Smooth muscle cell (in vitro differentiated cells): ENCODE measurements at regions not wholly inside any gene's neighbourhood (a gene's known extent, or its start where the extent isn't known, plus 50 kb on each side); places are given as distances from the start of the nearest gene placed in this dataset.
A peak's percentile ranks its signal among the peaks of the same experiment; 100 is the strongest.

Experiments
- DNase-seq: peaks from one replicate; lab custom pipeline; 2025; ENCODE audit not compliant: unreplicated experiment; lab: John Stamatoyannopoulos, UW
- H2AFZ ChIP-seq: fragments of 200-600 bp; sonication (generic); 2 replicates; pipeline ENCODE4 v1.6.0; 2016; ENCODE audit warnings: antibody characterized with exemption, low read depth, mild to moderate bottlenecking
- H3F3A ChIP-seq: fragments of 200-600 bp; sonication (generic); 2 replicates; pipeline ENCODE4 v1.6.0; 2017; ENCODE audit warnings: antibody characterized with exemption, low read depth
- H3K27ac ChIP-seq: fragments of 200-600 bp; sonication (generic); 2 replicates; pipeline ENCODE4 v1.5.1; 2016; ENCODE audit warnings: low read depth, mild to moderate bottlenecking
- H3K27me3 ChIP-seq: fragments of 200-600 bp; sonication (generic); 2 replicates; pipeline ENCODE4 v1.6.1; 2016; ENCODE audit warnings: low read depth, mild to moderate bottlenecking
- H3K36me3 ChIP-seq: fragments of 200-600 bp; sonication (generic); 2 replicates; pipeline ENCODE4 v1.5.1; 2016; ENCODE audit warnings: low read depth
- H3K4me1 ChIP-seq: fragments of 200-600 bp; sonication (generic); 2 replicates; pipeline ENCODE4 v1.5.1; 2016; ENCODE audit warnings: low read depth
- H3K4me2 ChIP-seq: fragments of 200-600 bp; sonication (generic); 2 replicates; pipeline ENCODE4 v1.6.0; 2016; ENCODE audit warnings: mild to moderate bottlenecking
- H3K4me3 ChIP-seq: fragments of 200-600 bp; sonication (generic); 2 replicates; pipeline ENCODE4 v1.5.1; 2016; ENCODE audit warnings: mild to moderate bottlenecking
- H3K79me2 ChIP-seq: fragments of 200-600 bp; sonication (generic); 2 replicates; pipeline ENCODE4 v1.6.0; 2016; ENCODE audit warnings: low read depth, mild to moderate bottlenecking
- H3K9ac ChIP-seq: fragments of 200-600 bp; sonication (generic); 2 replicates; pipeline ENCODE4 v1.6.0; 2016; ENCODE audit warnings: low read depth
- H3K9me3 ChIP-seq: fragments of 200-600 bp; sonication (generic); replicated peaks from 2 replicates; pipeline ENCODE4 v1.5.1; 2016; ENCODE audit warnings: low read depth
- H4K20me1 ChIP-seq: fragments of 200-600 bp; sonication (generic); 2 replicates; pipeline ENCODE4 v1.6.0; 2016; ENCODE audit warnings: low read depth
- CTCF ChIP-seq: fragments of 200-600 bp; sonication (generic); IDR thresholded peaks from 2 replicates; pipeline ENCODE4 v1.5.1; 2017; ENCODE audit warnings: borderline replicate concordance, mild to moderate bottlenecking, antibody characterized with exemption; ENCODE audit not compliant: insufficient read depth, poor library complexity, severe bottlenecking
- WGBS: methylation state at CpG from one replicate; pipeline ENCODE4 v1.1.7; 2016; ENCODE audit warnings: low lambda C conversion rate; 5-methylcytosine and 5-hydroxymethylcytosine counted together

- peaks cover 4% of the 10 kb centered on the region for H3K27me3 ChIP-seq
- WGBS: 78% methylated on average over 12 of the region's 12 CpGs
- DNase-seq: no peak
Observed at GRCh38 chr4:186481998-186482790, 73.2 kb downstream of the MTNR1A start.

GRCh38 chr4:186475202-186475601, 80.2 kb downstream of the MTNR1A start:
- no peak for TF ChIP-seq CTCF
- Histone ChIP-seq H3K9ac (no peak overlapping the region), H3K27ac (no peak overlapping the region), H3K27me3 (peaks cover 4% of the 10 kb centered on the region), H3K4me1 (no peaks in the 10 kb centered on the region), H3K79me2 (no peaks in the 10 kb centered on the region), H3K4me2 (no peak overlapping the region), H3K4me3 (no peak overlapping the region), H3F3A (no peaks in the 10 kb centered on the region), H4K20me1 (no peaks in the 10 kb centered on the region), H3K36me3 (no peaks in the 10 kb centered on the region), H2AFZ (no peak overlapping the region), H3K9me3 (no peaks in the 10 kb centered on the region)
- DNase-seq: no peak
- 85% methylated on average over 1 of the region's 1 CpG for WGBS

More at GRCh38 chr4:186481998-186482790, 73.2 kb downstream of the MTNR1A start:
- Histone ChIP-seq H3K9me3 (no peaks in the 10 kb centered on the region), H3K4me1 (no peaks in the 10 kb centered on the region), H3K4me2 (no peak overlapping the region), H3K4me3 (no peak overlapping the region), H3K36me3 (no peaks in the 10 kb centered on the region), H3K79me2 (no peaks in the 10 kb centered on the region), H3K27ac (no peak overlapping the region), H4K20me1 (no peaks in the 10 kb centered on the region), H3K9ac (no peak overlapping the region), H2AFZ (no peak overlapping the region), H3F3A (no peaks in the 10 kb centered on the region)
- TF ChIP-seq CTCF: no peak

- H3K27ac ChIP-seq: no peak overlapping the region
- H3K4me1 ChIP-seq: no peaks in the 10 kb centered on the region
- 70% methylated on average over 6 of the region's 6 CpGs for whole genome bisulfite sequencing
- no peak overlapping the region for H3K4me2 ChIP-seq
- TF ChIP-seq CTCF: no peak
- H3K36me3 ChIP-seq: no peaks in the 10 kb centered on the region
- DNase-seq: no peak
- H3K27me3 ChIP-seq: no peaks in the 10 kb centered on the region
- no peaks in the 10 kb centered on the region for H3K9me3 ChIP-seq
- no peak overlapping the region for H3K9ac ChIP-seq
- H3F3A ChIP-seq: no peaks in the 10 kb centered on the region
- H4K20me1 ChIP-seq: no peaks in the 10 kb centered on the region
- no peaks in the 10 kb centered on the region for H3K79me2 ChIP-seq
- no peak overlapping the region for H2AFZ ChIP-seq
- no peak overlapping the region for H3K4me3 ChIP-seq
Observed at GRCh38 chr4:186473933-186474332, 81.4 kb downstream of the MTNR1A start.

GRCh38 chr4:186472948-186473347, 82.4 kb downstream of the MTNR1A start:
- Histone ChIP-seq H4K20me1 (no peaks in the 10 kb centered on the region), H3K9me3 (no peaks in the 10 kb centered on the region), H3K4me1 (no peaks in the 10 kb centered on the region), H3K4me2 (no peak overlapping the region), H3K36me3 (no peaks in the 10 kb centered on the region), H3F3A (no peaks in the 10 kb centered on the region), H2AFZ (no peak overlapping the region), H3K9ac (no peak overlapping the region), H3K4me3 (no peak overlapping the region), H3K79me2 (no peaks in the 10 kb centered on the region), H3K27me3 (no peaks in the 10 kb centered on the region), H3K27ac (no peak overlapping the region)
- 14% methylated on average over 4 of the region's 4 CpGs for WGBS
- no peak for DNase-seq
- peak; percentile 71 for TF ChIP-seq CTCF
